Lung (tissue), 11 donors: ENCODE measurements at regions not wholly inside any gene's neighbourhood (a gene's known extent, or its start where the extent isn't known, plus 50 kb on each side); places are given as distances from the start of the nearest gene placed in this dataset.

Experiments used
- ATAC-seq: fragments of 200-7000 bp; cut with Tn5 transposase; one replicate; pipeline ENCODE4 v1.9.1; 2020; ENCODE audit warnings: moderate number of reproducible peaks; ENCODE audit not compliant: insufficient read depth, low FRiP score
- DNase-seq, 3 donors: peaks; one replicate each; pipeline ENCODE4 v3.0.0-alpha.2; 2013 to 2017
- H3K27ac ChIP-seq, 2 donors: one replicate each; pipeline ENCODE4 v1.5.1; 2013; ENCODE audit warnings: mild to moderate bottlenecking in 2 of 2, moderate library complexity in 2 of 2, control low read depth in 1 of 2, inconsistent platforms in 1 of 2, low read depth in 1 of 2, low read length in 1 of 2
- H3K27me3 ChIP-seq, 3 donors: one replicate each; pipeline ENCODE4 v1.5.1; 2013; ENCODE audit warnings: low read length in 2 of 3; ENCODE audit not compliant: control insufficient read depth in 3 of 3, insufficient read depth in 3 of 3
- H3K36me3 ChIP-seq, 4 donors: one replicate each; pipeline ENCODE4 v1.5.1; 2013; ENCODE audit warnings: low read length in 4 of 4, mild to moderate bottlenecking in 1 of 4, moderate library complexity in 1 of 4; ENCODE audit not compliant: control insufficient read depth in 4 of 4, insufficient read depth in 4 of 4
- H3K4me1 ChIP-seq, 5 donors: one replicate each; pipeline ENCODE4 v1.5.1; 2013; ENCODE audit warnings: low read length in 5 of 5, mild to moderate bottlenecking in 2 of 5, moderate library complexity in 1 of 5; ENCODE audit not compliant: control insufficient read depth in 5 of 5, insufficient read depth in 5 of 5
- H3K4me3 ChIP-seq: one replicate; pipeline ENCODE4 v1.5.1; 2013; ENCODE audit warnings: mild to moderate bottlenecking, control low read depth, moderate library complexity
- H3K9ac ChIP-seq, 2 donors: one replicate each; pipeline ENCODE4 v1.5.1; 2013; ENCODE audit warnings: low read length in 2 of 2, control low read depth in 1 of 2; ENCODE audit not compliant: insufficient read depth in 1 of 2
- H3K9me3 ChIP-seq, 4 donors: one replicate each; pipeline ENCODE4 v1.5.1; 2013; ENCODE audit warnings: low read length in 3 of 4, mild to moderate bottlenecking in 1 of 4, moderate library complexity in 1 of 4; ENCODE audit not compliant: control insufficient read depth in 4 of 4, insufficient read depth in 3 of 4
- WGBS, 2 donors: extraction: QIAGEN DNeasy Blood & Tissue Kit; methylation state at CpG; one replicate each; pipeline ENCODE4 v1.1.7; 2013; 5-methylcytosine and 5-hydroxymethylcytosine counted together
- TF ChIP-seq, protein P1 (sequence below): IDR thresholded peaks from 2 replicates; pipeline ENCODE4 v1.5.1; 2012; ENCODE audit warnings: mild to moderate bottlenecking; ENCODE audit errors: control extremely low read depth, extremely low read depth
- donor health status: control.
- donor health status: control.
- donor health status: Bipolar disorder and iron deficiency.
- donor health status: healthy.
- donor health status: DM: yes; HTN: yes; CAD: no.

DNA sequence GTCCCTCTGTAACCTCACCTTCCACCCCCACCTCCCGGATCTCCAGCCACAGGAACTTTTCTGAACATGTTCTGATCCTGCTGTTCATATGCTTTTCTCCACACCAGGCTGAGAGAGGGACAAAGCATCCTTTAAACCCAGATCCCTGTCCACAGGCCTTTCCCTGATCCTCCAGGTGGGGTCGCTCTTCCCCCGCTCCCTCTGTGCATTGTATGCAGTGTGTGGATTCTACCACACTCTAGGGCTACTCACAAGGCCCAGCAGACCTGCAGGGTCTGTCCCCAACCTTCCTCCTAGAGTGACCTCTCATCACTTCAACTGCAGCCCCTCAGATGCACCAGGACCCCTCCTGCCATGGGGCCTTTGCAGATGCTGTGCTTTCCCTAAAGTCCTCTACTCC, 1200.6 kb downstream of the UQCRFS1 start:
- whole genome bisulfite sequencing, 2 donors: 62 to 69% methylated on average over 3 of the region's 3 CpGs

DNA sequence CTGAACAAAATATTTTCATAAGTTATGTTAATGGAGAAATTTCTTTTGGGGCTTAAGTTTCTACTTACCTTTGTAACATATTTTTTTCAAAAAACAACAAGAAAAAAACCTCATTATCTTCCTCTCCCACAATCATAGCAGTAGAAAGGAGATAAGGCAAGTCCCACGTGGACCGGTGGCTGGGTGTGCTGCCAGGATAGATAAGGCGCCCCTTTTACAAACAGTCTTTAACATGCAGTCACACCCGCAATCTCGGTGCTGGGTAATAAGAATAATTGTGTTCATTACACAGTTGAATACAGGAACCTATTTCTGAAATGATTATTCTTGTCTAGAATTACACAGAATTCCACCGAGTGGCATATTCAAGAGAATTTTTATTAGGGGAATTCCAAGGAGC, 1202.3 kb downstream of the UQCRFS1 start:
- TF ChIP-seq, protein P1, sequence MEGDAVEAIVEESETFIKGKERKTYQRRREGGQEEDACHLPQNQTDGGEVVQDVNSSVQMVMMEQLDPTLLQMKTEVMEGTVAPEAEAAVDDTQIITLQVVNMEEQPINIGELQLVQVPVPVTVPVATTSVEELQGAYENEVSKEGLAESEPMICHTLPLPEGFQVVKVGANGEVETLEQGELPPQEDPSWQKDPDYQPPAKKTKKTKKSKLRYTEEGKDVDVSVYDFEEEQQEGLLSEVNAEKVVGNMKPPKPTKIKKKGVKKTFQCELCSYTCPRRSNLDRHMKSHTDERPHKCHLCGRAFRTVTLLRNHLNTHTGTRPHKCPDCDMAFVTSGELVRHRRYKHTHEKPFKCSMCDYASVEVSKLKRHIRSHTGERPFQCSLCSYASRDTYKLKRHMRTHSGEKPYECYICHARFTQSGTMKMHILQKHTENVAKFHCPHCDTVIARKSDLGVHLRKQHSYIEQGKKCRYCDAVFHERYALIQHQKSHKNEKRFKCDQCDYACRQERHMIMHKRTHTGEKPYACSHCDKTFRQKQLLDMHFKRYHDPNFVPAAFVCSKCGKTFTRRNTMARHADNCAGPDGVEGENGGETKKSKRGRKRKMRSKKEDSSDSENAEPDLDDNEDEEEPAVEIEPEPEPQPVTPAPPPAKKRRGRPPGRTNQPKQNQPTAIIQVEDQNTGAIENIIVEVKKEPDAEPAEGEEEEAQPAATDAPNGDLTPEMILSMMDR: no peak
- ATAC-seq: no peak
- Histone ChIP-seq H3K36me3 (no peaks in the 10 kb centered on the region), H3K9me3 (peaks cover 0 to 3% (median 0%) of the 10 kb centered on the region in 4 donors), H3K4me3 (no peak overlapping the region), H3K27ac (no peak overlapping the region), H3K4me1 (no peaks in the 10 kb centered on the region), H3K9ac (no peak overlapping the region), H3K27me3 (peaks cover 0 to 2% (median 0%) of the 10 kb centered on the region in 3 donors)
- DNase-seq: no peak
- WGBS, 2 donors: 52 to 67% methylated on average over 6 of the region's 6 CpGs

More for the DNA sequence above, 1200.6 kb downstream of the UQCRFS1 start:
- H3K27ac ChIP-seq: no peak overlapping the region
- ATAC-seq (no peak), DNase-seq (no peak)
- no peaks in the 10 kb centered on the region for H3K4me1 ChIP-seq
- no peak overlapping the region for H3K4me3 ChIP-seq
- peaks cover 0 to 2% (median 0%) of the 10 kb centered on the region in 3 donors for H3K27me3 ChIP-seq
- H3K36me3 ChIP-seq: no peaks in the 10 kb centered on the region
- TF ChIP-seq, protein P1: no peak
- peaks cover 0 to 4% (median 0%) of the 10 kb centered on the region in 4 donors for H3K9me3 ChIP-seq
- H3K9ac ChIP-seq: no peak overlapping the region

DNA sequence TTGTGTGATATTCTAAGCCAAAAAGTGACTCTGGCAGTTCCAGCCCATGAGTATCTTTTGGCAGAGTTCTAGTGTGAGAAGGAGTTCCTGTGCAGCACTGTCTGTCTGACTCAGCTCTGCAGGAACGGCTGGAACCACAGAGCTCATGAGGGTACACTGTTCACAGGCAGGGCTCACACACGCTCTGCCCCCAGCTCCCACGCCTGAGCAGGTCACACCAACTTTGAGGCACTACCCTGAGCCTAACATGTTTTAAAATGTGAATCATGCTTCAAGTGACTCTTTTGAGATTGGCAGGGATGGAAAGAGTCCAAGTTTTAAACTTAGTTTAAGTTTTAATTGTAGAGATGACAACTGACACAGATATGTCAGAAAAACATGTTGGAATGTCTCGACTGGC, 1203.3 kb downstream of the UQCRFS1 start:
- WGBS, 2 donors: 52 to 68% methylated on average over 4 of the region's 4 CpGs
- Histone ChIP-seq H3K27me3 (peaks cover 0 to 2% (median 0%) of the 10 kb centered on the region in 3 donors), H3K4me1 (no peaks in the 10 kb centered on the region), H3K36me3 (no peaks in the 10 kb centered on the region), H3K4me3 (no peak overlapping the region), H3K9me3 (peaks cover 0 to 3% (median 0%) of the 10 kb centered on the region in 4 donors), H3K9ac (no peak overlapping the region), H3K27ac (no peak overlapping the region)
- peak in 2 of 3 donors; percentile 1 to 35 for DNase-seq
- TF ChIP-seq, protein P1: no peak
- no peak for ATAC-seq

DNA sequence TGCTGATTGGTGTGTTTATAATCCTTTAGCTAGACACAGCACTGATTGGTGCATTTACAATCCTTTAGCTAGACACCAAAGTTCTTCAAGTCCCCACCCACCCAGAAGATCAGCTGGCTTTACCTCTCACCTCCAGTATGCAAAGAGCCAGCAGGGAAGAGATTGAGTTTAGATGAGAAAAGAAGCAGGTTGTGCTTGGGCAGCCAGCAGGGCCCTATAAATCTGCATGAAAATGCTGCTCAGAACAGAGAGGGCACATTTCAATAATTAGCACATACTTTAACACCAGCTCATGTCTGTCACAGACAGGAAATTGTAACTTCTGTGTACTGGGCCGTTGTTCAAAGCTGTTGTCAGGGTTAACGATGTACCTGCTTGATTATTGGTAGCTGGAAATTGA, 1204.3 kb downstream of the UQCRFS1 start:
- Histone ChIP-seq H3K4me1 (no peaks in the 10 kb centered on the region), H3K9me3 (peaks cover 0 to 3% (median 0%) of the 10 kb centered on the region in 4 donors), H3K4me3 (no peak overlapping the region), H3K27me3 (peaks cover 0 to 2% (median 0%) of the 10 kb centered on the region in 3 donors), H3K27ac (no peak overlapping the region), H3K36me3 (no peaks in the 10 kb centered on the region), H3K9ac (no peak overlapping the region)
- no peak for ATAC-seq
- TF ChIP-seq, protein P1: no peak
- no peak for DNase-seq
- WGBS, 2 donors: 67 to 77% methylated on average over 2 of the region's 2 CpGs
